ENCODE measurements at regions not wholly inside any gene's neighbourhood (a gene's known extent, or its start where the extent isn't known, plus 50 kb on each side); places are given as distances from the start of the nearest gene placed in this dataset.

- no peak for TF ChIP-seq CTCF (IDR thresholded peaks at IDR 0.05; ENCODE audit: extremely low read depth in 1 of 2, insufficient read depth in 1 of 2, low read depth in 1 of 2, low read length in 2 of 2)
- TF ChIP-seq POLR2A (IDR thresholded peaks at IDR 0.05; ENCODE audit: low read depth, low read length): no peak
- TF ChIP-seq POLR2AphosphoS5 (IDR thresholded peaks at IDR 0.05; ENCODE audit: insufficient read depth, low read depth, low read length): no peak
- TF ChIP-seq GATA2 (IDR thresholded peaks at IDR 0.05; ENCODE audit: insufficient read depth, insufficient read length, low read depth, low read length): no peak
- no peak for TF ChIP-seq EZH2 (IDR thresholded peaks at IDR 0.05; ENCODE audit: borderline replicate concordance, low read depth, low read length, severe bottlenecking)
Observed at GRCh38 chr17:13865650-13866049, 203.7 kb upstream of the COX10 start.

Measured in endothelial cell of umbilical vein (primary cell).